Kasumi-1 (cell line): ENCODE measurements at regions not wholly inside any gene's neighbourhood (a gene's known extent, or its start where the extent isn't known, plus 50 kb on each side); places are given as distances from the start of the nearest gene placed in this dataset.

Experiments used
- DNase-seq, 2 experiments: peaks; one replicate each; lab custom pipeline; 2025; lab: John Stamatoyannopoulos, UW

- DNase-seq: no peak
Measured at GRCh38 chr13:72448082-72448481, 279.3 kb downstream of the MZT1 start.

DNA sequence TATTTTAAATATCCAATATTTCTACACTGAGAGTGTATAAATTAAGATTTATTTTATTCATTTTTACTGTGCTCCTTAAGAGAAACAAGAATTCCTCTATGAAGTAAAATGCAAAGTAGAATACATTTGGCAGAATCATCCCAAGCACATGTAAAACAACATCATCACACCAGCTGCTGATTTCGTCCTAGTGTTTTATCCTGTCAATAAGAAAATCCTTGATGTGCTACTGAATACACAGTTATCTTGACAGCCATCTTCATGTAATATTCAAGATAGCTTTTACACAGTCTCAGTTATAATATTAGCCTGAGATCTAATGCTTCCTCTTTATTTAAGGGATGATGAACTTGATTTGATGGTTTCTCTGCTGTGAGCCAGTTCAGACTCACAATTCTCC, 282.4 kb downstream of the MZT1 start:
- no peak for DNase-seq

GRCh38 chr13:72437458-72437857, 290.0 kb downstream of the MZT1 start:
- peak; percentile 23 to 58 for DNase-seq

GRCh38 chr13:72435251-72435650, 292.2 kb downstream of the MZT1 start:
- DNase-seq: no peak

DNA sequence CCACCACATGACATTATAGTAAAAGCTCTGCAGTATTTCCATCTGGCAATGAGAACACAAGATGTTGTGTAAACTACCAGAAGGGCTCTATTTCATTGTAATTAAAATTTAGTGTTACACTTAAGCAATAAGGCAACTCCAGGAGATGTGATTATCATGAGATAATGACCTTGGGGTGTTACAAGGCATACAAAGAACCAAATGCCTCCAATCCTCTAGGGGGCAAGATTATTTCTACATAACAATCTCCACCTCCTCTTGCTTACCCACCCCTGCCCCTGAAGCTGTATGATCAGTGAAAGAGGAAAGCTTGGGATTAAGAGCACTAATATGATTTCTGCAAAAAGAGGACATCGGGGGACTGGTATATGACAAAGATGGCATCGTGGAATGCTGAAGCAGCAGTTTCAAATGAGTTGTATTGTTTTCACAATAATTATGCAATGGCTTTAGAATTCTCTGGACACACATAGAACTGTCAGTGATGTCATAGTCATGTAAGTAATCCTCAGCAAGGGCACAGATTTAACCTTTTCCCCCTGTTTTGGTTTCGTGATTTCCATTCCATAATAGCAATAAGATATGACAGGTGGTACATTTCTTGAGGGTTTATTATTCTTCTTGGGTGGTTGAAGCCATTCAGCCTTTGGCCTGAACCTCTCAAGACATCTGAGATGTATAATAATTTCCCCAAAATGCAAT, 295.3 kb downstream of the MZT1 start:
- no peak for DNase-seq

GRCh38 chr13:72430923-72431322, 296.5 kb downstream of the MZT1 start:
- no peak for DNase-seq

DNA sequence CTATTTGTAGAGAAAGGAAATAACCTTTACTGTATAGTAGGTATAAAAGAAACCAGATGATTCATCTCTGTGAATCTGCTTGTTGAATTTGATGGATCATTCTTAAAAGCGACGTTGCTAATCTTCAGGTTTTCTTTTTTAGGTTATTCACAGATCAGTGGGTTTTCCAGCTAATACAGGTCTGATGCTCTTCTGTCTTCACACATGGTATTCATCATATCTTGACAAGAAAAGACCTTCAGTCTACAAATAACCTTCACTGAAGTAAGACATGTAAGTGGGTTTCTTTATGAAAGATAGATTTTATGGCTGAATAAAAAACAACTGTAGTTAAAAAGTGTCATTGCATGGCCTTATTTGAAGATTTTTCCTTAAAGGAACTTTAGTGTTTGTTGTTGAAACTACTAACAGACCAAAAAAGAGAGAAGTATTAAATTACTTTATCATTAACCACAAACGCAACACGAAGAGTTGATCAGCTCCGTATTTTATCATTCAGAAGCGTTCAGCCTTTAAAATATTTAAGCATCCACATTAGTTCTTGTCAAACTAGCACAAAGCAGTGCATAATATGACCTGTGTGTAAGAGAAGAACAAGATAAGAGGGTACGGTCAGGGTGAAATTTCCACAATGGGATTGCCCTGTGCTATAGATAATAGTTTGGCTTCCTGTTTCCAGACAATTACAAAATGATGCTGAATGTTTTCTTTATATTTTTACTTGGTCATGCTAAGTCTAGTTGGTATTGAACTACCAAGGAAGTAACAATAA, 299.5 kb downstream of the MZT1 start:
- DNase-seq: no peak

DNA sequence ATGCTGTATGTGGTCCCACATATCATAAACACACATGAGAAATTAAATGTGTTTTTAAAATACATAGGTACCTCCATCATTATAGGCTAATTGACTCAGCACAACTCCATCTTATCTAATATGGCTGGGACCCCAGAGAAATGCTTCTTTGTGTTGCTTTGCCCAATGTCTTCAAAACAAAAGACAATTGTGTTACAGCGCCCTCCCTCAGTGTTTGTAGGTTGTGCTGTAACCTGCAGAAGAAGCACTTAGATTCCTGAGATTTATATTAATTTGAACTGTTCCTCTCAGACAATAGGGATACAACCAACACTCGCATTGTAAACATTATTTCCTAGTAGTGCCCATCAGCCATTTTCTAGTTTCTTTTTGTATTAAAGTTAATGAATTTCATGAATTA, 303.4 kb downstream of the MZT1 start:
- no peak for DNase-seq

DNA sequence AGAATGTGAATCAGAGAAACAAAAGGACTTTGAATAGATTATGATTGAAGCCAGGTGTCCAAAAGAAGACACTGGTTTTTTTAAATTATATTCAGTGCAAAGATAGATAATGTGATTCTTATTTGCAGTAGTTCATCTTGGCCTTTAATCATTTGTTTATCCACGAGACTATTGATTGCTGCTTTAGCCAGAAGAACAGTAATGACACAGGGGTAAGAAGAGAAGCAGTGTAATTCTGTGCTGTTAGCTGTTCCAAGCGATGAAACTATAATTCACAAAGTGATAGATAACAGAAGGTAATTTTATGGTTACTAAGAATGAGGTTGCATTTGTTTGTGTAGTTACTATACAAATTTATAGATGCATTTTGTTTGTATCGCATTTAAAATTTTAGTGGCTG, 311.6 kb downstream of the MZT1 start:
- DNase-seq: no peak

GRCh38 chr13:72412481-72412880, 314.9 kb downstream of the MZT1 start:
- DNase-seq: no peak

DNA sequence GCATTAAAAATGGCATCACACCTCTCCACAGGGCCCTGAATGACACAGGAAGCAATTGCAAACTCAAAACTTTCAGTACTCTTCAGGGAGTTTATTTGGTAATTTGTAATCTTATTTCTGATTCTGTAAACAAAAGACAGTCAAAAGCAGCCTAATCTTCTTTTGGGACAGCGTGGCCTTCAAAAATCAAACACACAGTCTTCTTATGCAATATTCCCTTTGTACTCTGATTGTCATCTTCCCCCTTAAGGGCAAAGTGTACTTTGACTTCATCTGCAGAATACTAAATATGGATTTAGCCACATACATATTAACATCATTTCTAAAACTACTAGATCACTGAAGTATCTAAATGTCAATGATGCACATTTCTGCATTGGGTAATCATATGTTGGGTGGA, 322.0 kb downstream of the MZT1 start:
- no peak for DNase-seq

- DNase-seq: no peak
Measured at GRCh38 chr13:72403396-72404010, 323.9 kb downstream of the MZT1 start.

DNA sequence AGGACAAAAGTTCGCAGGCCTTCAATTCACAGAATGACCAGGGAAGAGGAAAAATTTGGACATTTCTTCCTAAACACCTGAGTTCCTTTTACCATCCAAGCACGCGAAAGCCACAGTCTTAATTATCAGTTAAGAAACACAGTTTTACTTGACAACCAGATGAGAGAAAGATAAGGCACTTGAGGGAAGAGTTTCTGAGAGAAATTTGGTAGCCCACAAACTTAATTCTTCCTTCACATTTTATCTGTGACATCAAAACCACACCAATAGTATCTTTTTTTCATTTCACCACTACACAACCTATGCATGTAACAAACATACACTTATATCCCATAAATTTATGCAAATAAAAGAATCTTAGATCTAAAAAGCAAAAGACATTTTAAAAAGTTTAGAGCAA, 326.6 kb downstream of the MZT1 start:
- DNase-seq: no peak

- DNase-seq: no peak
Measured at GRCh38 chr13:72399351-72399750, 328.1 kb downstream of the MZT1 start.

DNA sequence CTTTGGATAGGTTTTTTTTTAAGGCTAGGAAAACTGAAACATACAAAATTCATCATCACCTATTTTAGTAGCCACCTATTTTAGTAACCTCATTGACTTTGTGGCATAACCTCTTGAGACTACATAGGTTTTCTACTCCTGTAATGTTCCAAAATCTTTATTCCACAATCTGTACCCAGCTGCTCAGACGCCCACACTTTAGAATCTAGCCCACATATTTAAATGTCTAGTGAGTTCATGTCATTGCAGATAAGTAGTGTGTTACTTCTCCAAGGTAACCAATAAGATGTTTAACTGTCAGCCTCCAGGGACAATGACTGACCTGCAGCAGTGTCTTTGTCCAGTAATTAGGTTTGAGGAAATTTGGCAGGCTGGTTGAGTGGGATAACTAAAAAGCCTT, 330.2 kb downstream of the MZT1 start:
- DNase-seq: no peak

GRCh38 chr13:72390909-72391308, 336.5 kb downstream of the MZT1 start:
- DNase-seq: no peak

GRCh38 chr13:72386138-72386684, 341.2 kb downstream of the MZT1 start:
- no peak for DNase-seq

DNA sequence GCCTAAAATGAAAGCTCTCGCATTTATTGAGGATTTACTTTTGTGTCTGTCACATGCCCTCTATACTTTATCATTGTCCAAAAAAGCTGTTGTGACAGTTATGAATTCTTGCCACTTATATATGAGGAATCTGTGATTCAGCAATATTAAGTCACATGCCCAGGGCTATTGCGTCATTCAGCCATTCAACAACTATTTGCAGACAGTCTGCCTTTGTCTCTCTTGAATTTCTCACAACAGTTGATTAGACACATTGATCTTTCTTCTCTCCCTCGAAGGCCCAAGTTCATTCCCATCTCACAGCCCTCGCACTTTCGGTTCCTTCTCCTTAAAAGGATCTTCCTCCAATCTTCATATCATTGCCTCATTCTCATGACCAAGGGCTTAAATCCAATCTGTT, 342.6 kb downstream of the MZT1 start:
- DNase-seq: peak in 1 of 2 experiments; percentile 8

DNA sequence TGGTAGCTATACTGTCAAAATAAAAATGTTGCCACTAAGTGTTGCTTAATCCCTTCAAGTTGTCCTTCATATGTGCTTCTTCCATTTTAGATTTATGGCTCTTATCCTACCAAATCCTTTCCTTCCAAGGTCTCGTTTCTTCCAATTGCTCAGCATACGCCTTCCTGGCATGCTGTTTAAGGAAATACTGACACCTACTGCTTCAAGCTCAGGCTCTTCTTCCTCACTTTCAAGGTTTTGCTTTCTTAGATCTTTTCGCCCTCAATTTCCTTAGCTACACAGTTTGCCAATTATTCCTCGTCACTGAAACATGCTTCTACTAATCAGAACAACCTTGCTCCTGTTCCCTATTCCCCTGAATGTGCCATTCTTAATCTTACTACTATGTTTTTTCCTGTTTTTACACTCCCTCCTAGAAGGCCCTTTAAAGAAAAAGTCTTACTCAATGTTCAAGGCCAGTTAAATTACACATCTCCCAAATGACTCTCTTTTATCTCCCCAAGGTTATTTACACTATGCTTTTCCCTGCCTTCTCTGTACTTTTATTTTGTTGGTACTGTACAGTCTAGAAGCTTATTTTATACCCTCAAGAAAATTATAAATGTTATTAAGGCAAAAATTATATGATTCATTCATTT, 343.1 kb downstream of the MZT1 start:
- DNase-seq: no peak

- DNase-seq: peak; percentile 86 to 88
Measured at GRCh38 chr13:72383646-72384045, 343.8 kb downstream of the MZT1 start.

DNA sequence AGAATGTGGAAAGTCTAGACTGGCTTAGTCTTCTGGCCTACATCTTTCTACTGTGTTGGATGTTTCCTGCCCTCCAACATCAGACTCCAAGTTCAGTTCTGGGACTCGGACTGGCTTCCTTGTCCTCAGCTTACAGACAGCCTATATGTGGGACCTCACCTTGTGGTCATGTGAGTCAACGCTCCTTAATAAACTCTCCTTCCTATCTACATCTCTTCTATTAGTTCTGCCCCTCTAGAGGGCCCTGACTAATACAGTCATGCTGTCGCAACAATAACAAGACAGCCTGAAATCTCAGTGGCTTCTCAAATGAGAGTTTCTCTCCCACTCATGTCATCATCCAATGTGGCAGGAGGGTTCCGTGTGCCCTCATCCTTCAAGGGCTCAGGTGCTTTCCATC, 347.8 kb downstream of the MZT1 start:
- no peak for DNase-seq

- no peak for DNase-seq
Measured at GRCh38 chr13:72368031-72368430, 359.4 kb downstream of the MZT1 start.
